Karpas-422 (cell line): ENCODE measurements at regions not wholly inside any gene's neighbourhood (a gene's known extent, or its start where the extent isn't known, plus 50 kb on each side); places are given as distances from the start of the nearest gene placed in this dataset.

ENCODE experiments used
- DNase-seq: peaks from one replicate; pipeline ENCODE4 v3.0.0-alpha.2; 2015
- H2AFZ ChIP-seq: fragments of 200-600 bp; sonication (generic); 2 replicates; pipeline ENCODE4 v1.6.1; 2014; ENCODE audit warnings: antibody characterized with exemption, low read length, mixed read lengths
- H3K27ac ChIP-seq: fragments of 200-600 bp; sonication (generic); 2 replicates; pipeline ENCODE4 v1.5.1; 2014; ENCODE audit warnings: mild to moderate bottlenecking, low read length, moderate library complexity
- H3K27me3 ChIP-seq: fragments of 200-600 bp; sonication (generic); 2 replicates; pipeline ENCODE4 v1.6.1; 2014; ENCODE audit warnings: low read length, mixed read lengths
- H3K36me3 ChIP-seq: fragments of 200-600 bp; sonication (generic); 2 replicates; pipeline ENCODE4 v1.6.1; 2014; ENCODE audit warnings: low read length, mixed read lengths; ENCODE audit not compliant: insufficient read depth
- H3K4me1 ChIP-seq: fragments of 200-600 bp; sonication (generic); 2 replicates; pipeline ENCODE4 v1.6.1; 2014; ENCODE audit warnings: mild to moderate bottlenecking, low read length, mixed read lengths
- H3K4me2 ChIP-seq: fragments of 200-600 bp; sonication (generic); 2 replicates; pipeline ENCODE4 v1.6.1; 2014; ENCODE audit warnings: low read length, low read depth, mild to moderate bottlenecking; ENCODE audit not compliant: poor library complexity, severe bottlenecking
- H3K4me3 ChIP-seq: fragments of 200-600 bp; sonication (generic); 2 replicates; pipeline ENCODE4 v1.5.1; 2014; ENCODE audit warnings: mild to moderate bottlenecking, antibody characterized with exemption, low read length, mixed read lengths
- H3K79me2 ChIP-seq: fragments of 200-600 bp; sonication (generic); 2 replicates; pipeline ENCODE4 v1.6.1; 2014; ENCODE audit warnings: mild to moderate bottlenecking, low read length, mixed read lengths
- H3K9ac ChIP-seq: fragments of 200-600 bp; sonication (generic); 2 replicates; pipeline ENCODE4 v1.6.0; 2014; ENCODE audit warnings: low read length
- H3K9me2 ChIP-seq: fragments of 200-600 bp; sonication (generic), shearing (Covaris generic); replicated peaks from 2 replicates; pipeline ENCODE4 v1.6.0; 2014; ENCODE audit warnings: mild to moderate bottlenecking, low read length, moderate library complexity; ENCODE audit not compliant: insufficient read depth
- H3K9me3 ChIP-seq: fragments of 300-700, 200-600 bp; sonication (generic); 2 replicates; pipeline ENCODE4 v1.6.1; 2014; ENCODE audit warnings: low read length, mixed read lengths
- H4K20me1 ChIP-seq: fragments of 200-600 bp; sonication (generic); 2 replicates; pipeline ENCODE4 v1.6.1; 2014; ENCODE audit warnings: mild to moderate bottlenecking, antibody characterized with exemption, low read length, low read depth; ENCODE audit not compliant: insufficient read depth

- peaks cover 5% of the 10 kb centered on the region; the same call in 1 of the 2 replicates for H3K9me3 ChIP-seq
- H3K4me1 ChIP-seq = peaks cover 59% of the 10 kb centered on the region
- H4K20me1 ChIP-seq = no peaks in the 10 kb centered on the region
- H3K27me3 ChIP-seq = no peaks in the 10 kb centered on the region
- H3K9me2 ChIP-seq = no peaks in the 10 kb centered on the region
- H3K36me3 ChIP-seq = peaks cover 6% of the 10 kb centered on the region; the same call in 1 of the 2 replicates
- no peak overlapping the region for H3K4me3 ChIP-seq
- H2AFZ ChIP-seq = no peak overlapping the region
- no peak overlapping the region for H3K4me2 ChIP-seq
- DNase-seq = no peak
- no peak overlapping the region for H3K27ac ChIP-seq
- no peak overlapping the region for H3K9ac ChIP-seq
- H3K79me2 ChIP-seq = no peaks in the 10 kb centered on the region
Measured at GRCh38 chr13:40447857-40448256, 218.6 kb downstream of the FOXO1 start.

GRCh38 chr13:40452038-40452666 lies 214.3 kb downstream of the FOXO1 start:
- Histone ChIP-seq H3K79me2 (no peaks in the 10 kb centered on the region), H4K20me1 (no peaks in the 10 kb centered on the region), H3K27me3 (no peaks in the 10 kb centered on the region), H3K9me2 (no peaks in the 10 kb centered on the region), H3K27ac (no peak overlapping the region), H3K4me2 (no peak overlapping the region), H3K9me3 (peaks cover 5% of the 10 kb centered on the region; the same call in 1 of the 2 replicates), H2AFZ (no peak overlapping the region), H3K4me1 (peaks cover 34% of the 10 kb centered on the region), H3K9ac (no peak overlapping the region), H3K36me3 (peaks cover 6% of the 10 kb centered on the region; the same call in 1 of the 2 replicates), H3K4me3 (no peak overlapping the region)
- DNase-seq = no peak

GRCh38 chr13:40452741-40453334 lies 213.6 kb downstream of the FOXO1 start:
- Histone ChIP-seq H3K27me3 (no peaks in the 10 kb centered on the region), H3K9ac (no peak overlapping the region), H3K9me3 (peaks cover 5% of the 10 kb centered on the region; the same call in 1 of the 2 replicates), H2AFZ (no peak overlapping the region), H3K9me2 (no peaks in the 10 kb centered on the region), H3K27ac (no peak overlapping the region), H3K4me2 (no peak overlapping the region), H4K20me1 (no peaks in the 10 kb centered on the region), H3K4me1 (peaks cover 37% of the 10 kb centered on the region), H3K79me2 (no peaks in the 10 kb centered on the region), H3K36me3 (peaks cover 6% of the 10 kb centered on the region; the same call in 1 of the 2 replicates), H3K4me3 (no peak overlapping the region)
- no peak for DNase-seq

- no peaks in the 10 kb centered on the region for H3K9me2 ChIP-seq
- H3K4me3 ChIP-seq = no peak overlapping the region
- H3K9me3 ChIP-seq = peaks cover 5% of the 10 kb centered on the region; the same call in 1 of the 2 replicates
- H4K20me1 ChIP-seq = no peaks in the 10 kb centered on the region
- no peak for DNase-seq
- H3K27ac ChIP-seq = no peak overlapping the region
- H3K4me1 ChIP-seq = peaks cover 37% of the 10 kb centered on the region
- no peaks in the 10 kb centered on the region for H3K79me2 ChIP-seq
- no peak overlapping the region for H3K4me2 ChIP-seq
- no peak overlapping the region for H3K9ac ChIP-seq
- no peak overlapping the region for H2AFZ ChIP-seq
- H3K27me3 ChIP-seq = no peaks in the 10 kb centered on the region
- H3K36me3 ChIP-seq = peaks cover 6% of the 10 kb centered on the region; the same call in 1 of the 2 replicates
Measured at GRCh38 chr13:40453351-40454021, 213.0 kb downstream of the FOXO1 start.

- H3K4me2 ChIP-seq = no peak overlapping the region
- no peaks in the 10 kb centered on the region for H3K9me3 ChIP-seq
- no peaks in the 10 kb centered on the region for H3K36me3 ChIP-seq
- H2AFZ ChIP-seq = no peak overlapping the region
- no peak for DNase-seq
- H3K27ac ChIP-seq = no peak overlapping the region
- H3K79me2 ChIP-seq = no peaks in the 10 kb centered on the region
- peaks cover 46% of the 10 kb centered on the region for H3K4me1 ChIP-seq
- no peaks in the 10 kb centered on the region for H3K27me3 ChIP-seq
- H3K9me2 ChIP-seq = no peaks in the 10 kb centered on the region
- no peaks in the 10 kb centered on the region for H4K20me1 ChIP-seq
- no peak overlapping the region for H3K4me3 ChIP-seq
- no peak overlapping the region for H3K9ac ChIP-seq
Measured at GRCh38 chr13:40456397-40456953, 210.0 kb downstream of the FOXO1 start.

- Histone ChIP-seq H3K4me3 (no peak overlapping the region), H3K9me2 (no peaks in the 10 kb centered on the region), H3K9me3 (no peaks in the 10 kb centered on the region)
Measured at GRCh38 chr13:40456979-40457553, 209.4 kb downstream of the FOXO1 start.

GRCh38 chr13:40457929-40458719 lies 208.3 kb downstream of the FOXO1 start:
- no peaks in the 10 kb centered on the region for H3K79me2 ChIP-seq
- no peaks in the 10 kb centered on the region for H3K9me3 ChIP-seq
- no peaks in the 10 kb centered on the region for H3K9me2 ChIP-seq
- H2AFZ ChIP-seq = no peak overlapping the region; the same call in 1 of the 2 replicates
- H3K27ac ChIP-seq = no peak overlapping the region
- H3K36me3 ChIP-seq = no peaks in the 10 kb centered on the region
- 0 out of 2 replicates have a peak overlapping the region, but pooled peaks have one; percentile 7 for H3K9ac ChIP-seq
- DNase-seq = peak; percentile 66
- H3K4me2 ChIP-seq = peak overlapping the region; percentile 33
- peaks cover 35% of the 10 kb centered on the region for H3K4me1 ChIP-seq
- peak overlapping the region; percentile 34; the same call in 1 of the 2 replicates for H3K4me3 ChIP-seq
- H3K27me3 ChIP-seq = no peaks in the 10 kb centered on the region
- H4K20me1 ChIP-seq = no peaks in the 10 kb centered on the region

More at GRCh38 chr13:40456979-40457553, 209.4 kb downstream of the FOXO1 start:
- no peak for DNase-seq
- no peak overlapping the region for H3K27ac ChIP-seq
- H3K4me1 ChIP-seq = peaks cover 40% of the 10 kb centered on the region
- no peaks in the 10 kb centered on the region for H3K36me3 ChIP-seq
- H4K20me1 ChIP-seq = no peaks in the 10 kb centered on the region
- H3K9ac ChIP-seq = no peak overlapping the region
- no peaks in the 10 kb centered on the region for H3K79me2 ChIP-seq
- H3K27me3 ChIP-seq = no peaks in the 10 kb centered on the region
- no peak overlapping the region for H2AFZ ChIP-seq
- no peak overlapping the region for H3K4me2 ChIP-seq
